WTC11 (cell line): ENCODE measurements at regions not wholly inside any gene's neighbourhood (a gene's known extent, or its start where the extent isn't known, plus 50 kb on each side); places are given as distances from the start of the nearest gene placed in this dataset.

Experiments
- ATAC-seq: fragments of 200-7000 bp; cut with Tn5 transposase; 2 replicates; pipeline ENCODE4 v1.10.0; 2021; ENCODE audit warnings: mild to moderate bottlenecking, moderate library complexity
- CTCF ChIA-PET: fragments of 300-600 bp; sonication (Branson Sonifier 250); formaldehyde crosslinking; loops from one replicate; lab custom pipeline; 2021; ENCODE audit warnings: antibody characterized with exemption; lab: Charles Lee
- POLR2A ChIA-PET: fragments of 350-600 bp; sonication (Branson Sonifier 250); formaldehyde crosslinking; loops from one replicate; lab custom pipeline; 2021; ENCODE audit warnings: antibody characterized with exemption; lab: Charles Lee
- DNase-seq: peaks from one replicate; pipeline ENCODE4 v3.0.0; 2021; ENCODE audit warnings: low spot score
- H3K27ac Mint-ChIP-seq: 2 replicates; pipeline ENCODE4 v1.8.0; 2021; ENCODE audit warnings: mixed read lengths
- H3K27me3 Mint-ChIP-seq: 2 replicates; pipeline ENCODE4 v1.8.0; 2021; ENCODE audit warnings: low read depth, mild to moderate bottlenecking, moderate library complexity, mixed read lengths
- H3K36me3 Mint-ChIP-seq: 2 replicates; pipeline ENCODE4 v1.8.0; 2021; ENCODE audit warnings: mixed read lengths
- H3K4me1 Mint-ChIP-seq: 2 replicates; pipeline ENCODE4 v1.8.0; 2022; ENCODE audit warnings: mixed read lengths
- H3K4me3 Mint-ChIP-seq: 2 replicates; pipeline ENCODE4 v1.8.0; 2021; ENCODE audit warnings: mild to moderate bottlenecking, moderate library complexity, mixed read lengths
- H3K9me3 Mint-ChIP-seq: 2 replicates; pipeline ENCODE4 v1.8.0; 2021; ENCODE audit warnings: mixed read lengths
- CBFB ChIP-seq: sonication (generic); formaldehyde crosslinking; IDR thresholded peaks from 2 replicates; pipeline ENCODE4 v1.8.1; 2022; ENCODE audit warnings: mild to moderate bottlenecking, low read depth, missing genetic modification reagents
- E2F4 ChIP-seq: sonication (generic); formaldehyde crosslinking; IDR thresholded peaks from 2 replicates; pipeline ENCODE4 v1.8.1; 2022; ENCODE audit warnings: low read depth, mild to moderate bottlenecking, moderate library complexity, missing genetic modification reagents, borderline replicate concordance
- FOXP1 ChIP-seq: sonication (generic); formaldehyde crosslinking; IDR thresholded peaks from 2 replicates; pipeline ENCODE4 v1.8.0; 2022; ENCODE audit warnings: missing genetic modification reagents, mild to moderate bottlenecking, moderate library complexity, borderline replicate concordance
- GABPB1 ChIP-seq: sonication (generic); formaldehyde crosslinking; IDR thresholded peaks from 2 replicates; pipeline ENCODE4 v1.8.1; 2023; ENCODE audit warnings: mild to moderate bottlenecking, missing genetic modification reagents
- HMGXB4 ChIP-seq: sonication (generic); formaldehyde crosslinking; IDR thresholded peaks from 2 replicates; pipeline ENCODE4 v1.8.1; 2023; ENCODE audit warnings: mild to moderate bottlenecking, moderate library complexity, missing genetic modification reagents
- JAZF1 ChIP-seq: fragments of 250-450 bp; sonication (Bioruptor Pico); IDR thresholded peaks from 2 replicates; pipeline ENCODE4 v1.9.0; 2021; ENCODE audit warnings: moderate library complexity, mild to moderate bottlenecking, inconsistent platforms
- KAT7 ChIP-seq: sonication (generic); formaldehyde crosslinking; IDR thresholded peaks from 2 replicates; pipeline ENCODE4 v1.8.1; 2023; ENCODE audit warnings: missing genetic modification reagents, mild to moderate bottlenecking, borderline replicate concordance
- NFE2L1 ChIP-seq: sonication (generic); formaldehyde crosslinking; IDR thresholded peaks from 2 replicates; pipeline ENCODE4 v1.8.1; 2023; ENCODE audit warnings: missing genetic modification reagents
- NFYB ChIP-seq: sonication (generic); formaldehyde crosslinking; conservative IDR thresholded peaks from 2 replicates; pipeline ENCODE4 v1.8.0; 2022; ENCODE audit warnings: low read depth, missing genetic modification reagents
- NR3C1 ChIP-seq: sonication (generic); formaldehyde crosslinking; conservative IDR thresholded peaks from 2 replicates; pipeline ENCODE4 v1.8.1; 2023; ENCODE audit warnings: low read depth, mild to moderate bottlenecking, missing genetic modification reagents
- PRDM15 ChIP-seq: sonication (generic); formaldehyde crosslinking; IDR thresholded peaks from 2 replicates; pipeline ENCODE4 v1.8.0; 2022; ENCODE audit warnings: missing genetic modification reagents
- PREB ChIP-seq: sonication (generic); formaldehyde crosslinking; IDR thresholded peaks from 2 replicates; pipeline ENCODE4 v1.8.1; 2022; ENCODE audit warnings: mild to moderate bottlenecking, missing genetic modification reagents, moderate library complexity, borderline replicate concordance
- SMAD3 ChIP-seq: sonication (generic); formaldehyde crosslinking; IDR thresholded peaks from 2 replicates; pipeline ENCODE4 v1.8.0; 2022; ENCODE audit warnings: missing genetic modification reagents, mild to moderate bottlenecking, borderline replicate concordance
- SP1 ChIP-seq: sonication (generic); formaldehyde crosslinking; conservative IDR thresholded peaks from 2 replicates; pipeline ENCODE4 v1.8.1; 2022; ENCODE audit warnings: missing genetic modification reagents
- USF1 ChIP-seq: sonication (generic); formaldehyde crosslinking; IDR thresholded peaks from 2 replicates; pipeline ENCODE4 v1.8.0; 2022; ENCODE audit warnings: mild to moderate bottlenecking, missing genetic modification reagents
- ZBTB21 ChIP-seq: sonication (generic); formaldehyde crosslinking; IDR thresholded peaks from 2 replicates; pipeline ENCODE4 v1.8.1; 2023; ENCODE audit warnings: mild to moderate bottlenecking, missing genetic modification reagents, borderline replicate concordance
- ZNF219 ChIP-seq: sonication (generic); formaldehyde crosslinking; IDR thresholded peaks from 2 replicates; pipeline ENCODE4 v1.8.0; 2023; ENCODE audit warnings: missing genetic modification reagents, mild to moderate bottlenecking, borderline replicate concordance
- ZNF512 ChIP-seq: sonication (generic); formaldehyde crosslinking; IDR thresholded peaks from 2 replicates; pipeline ENCODE4 v1.8.1; 2022; ENCODE audit warnings: missing genetic modification reagents, borderline replicate concordance

GRCh38 chr1:72827278-72827677 lies 544.9 kb upstream of the NEGR1 start:
- POLR2A ChIA-PET: no interaction called here
- DNase-seq: no peak
- CTCF ChIA-PET: no interaction called here
- H3K27me3 Mint-ChIP-seq: no peaks in the 10 kb centered on the region
- H3K36me3 Mint-ChIP-seq: peaks cover 39% of the 10 kb centered on the region
- no peak for TF ChIP-seq FOXP1
- no peak for TF ChIP-seq SMAD3 (CRISPR knock-in tag)
- no peak for TF ChIP-seq NFE2L1 (CRISPR knock-in tag)
- no peak for TF ChIP-seq PRDM15 (CRISPR knock-in tag)
- no peak for TF ChIP-seq USF1 (CRISPR knock-in tag)
- TF ChIP-seq ZBTB21 (CRISPR knock-in tag): no peak
- no peak for TF ChIP-seq ZNF219 (CRISPR knock-in tag)
- no peak for TF ChIP-seq KAT7
- no peak for TF ChIP-seq NR3C1 (CRISPR knock-in tag)
- no peak for TF ChIP-seq HMGXB4 (CRISPR knock-in tag)
- TF ChIP-seq GABPB1: no peak
- peaks cover 23% of the 10 kb centered on the region for H3K4me1 Mint-ChIP-seq
- H3K27ac Mint-ChIP-seq: no peak overlapping the region
- ATAC-seq: no peak
- peaks cover 59% of the 10 kb centered on the region for H3K9me3 Mint-ChIP-seq
- no peak overlapping the region for H3K4me3 Mint-ChIP-seq

GRCh38 chr1:72804541-72804940 lies 522.2 kb upstream of the NEGR1 start:
- peaks cover 63% of the 10 kb centered on the region for H3K9me3 Mint-ChIP-seq
- no peak for TF ChIP-seq PREB (CRISPR knock-in tag)
- TF ChIP-seq ZNF512 (CRISPR knock-in tag): no peak
- TF ChIP-seq E2F4 (CRISPR knock-in tag): no peak
- TF ChIP-seq CBFB: no peak
- TF ChIP-seq ZBTB21 (CRISPR knock-in tag): no peak
- no peak for TF ChIP-seq SP1 (CRISPR knock-in tag)
- TF ChIP-seq NFYB (CRISPR knock-in tag): no peak
- TF ChIP-seq JAZF1: no peak
- no peaks in the 10 kb centered on the region for H3K4me1 Mint-ChIP-seq
- no peak overlapping the region for H3K4me3 Mint-ChIP-seq
- H3K36me3 Mint-ChIP-seq: peaks cover 18% of the 10 kb centered on the region
- ChIA-PET CTCF (no interaction called here), POLR2A (no interaction called here)
- DNase-seq (no peak), ATAC-seq (no peak)
- H3K27me3 Mint-ChIP-seq: no peaks in the 10 kb centered on the region
- no peak overlapping the region for H3K27ac Mint-ChIP-seq
